Astrocyte (in vitro differentiated cells and primary cell): ENCODE measurements at regions not wholly inside any gene's neighbourhood (a gene's known extent, or its start where the extent isn't known, plus 50 kb on each side); places are given as distances from the start of the nearest gene placed in this dataset.

ENCODE experiments used
- DNase-seq: peaks from one replicate; pipeline ENCODE4 v3.0.0-alpha.2; 2010; ENCODE audit warnings: low read depth
- FAIRE-seq: peaks from 2 replicates; lab custom pipeline; 2011; peaks lifted over from hg19 to GRCh38; lab: Jason Lieb, UNC
- H2AFZ ChIP-seq: 2 replicates; pipeline ENCODE4 v1.6.0; 2012; ENCODE audit warnings: low read depth, low read length, inconsistent platforms
- H3K27ac ChIP-seq: 2 replicates; pipeline ENCODE4 v1.5.1; 2011; ENCODE audit warnings: low read depth, low read length, inconsistent platforms
- H3K27me3 ChIP-seq: 2 replicates; pipeline ENCODE4 v1.6.0; 2011; ENCODE audit warnings: low read length, inconsistent platforms; ENCODE audit not compliant: insufficient read depth
- H3K36me3 ChIP-seq: 2 replicates; pipeline ENCODE4 v1.5.1; 2011; ENCODE audit warnings: low read length, inconsistent platforms; ENCODE audit not compliant: insufficient read depth
- H3K4me1 ChIP-seq: 2 replicates; pipeline ENCODE4 v1.5.1; 2011; ENCODE audit warnings: low read length, inconsistent platforms; ENCODE audit not compliant: insufficient read depth
- H3K4me2 ChIP-seq: 2 replicates; pipeline ENCODE4 v1.6.0; 2012; ENCODE audit warnings: low read length, inconsistent platforms
- H3K4me3 ChIP-seq: 2 replicates; pipeline ENCODE4 v1.5.1; 2011; ENCODE audit warnings: low read depth, mild to moderate bottlenecking, low read length, inconsistent platforms; ENCODE audit not compliant: insufficient read depth
- H3K79me2 ChIP-seq: 2 replicates; pipeline ENCODE4 v1.6.0; 2012; ENCODE audit warnings: mild to moderate bottlenecking, low read length, inconsistent platforms; ENCODE audit not compliant: insufficient read depth
- H3K9ac ChIP-seq: 2 replicates; pipeline ENCODE4 v1.6.0; 2012; ENCODE audit warnings: mild to moderate bottlenecking, low read length, inconsistent platforms
- H3K9me3 ChIP-seq: 2 replicates; pipeline ENCODE4 v1.5.1; 2012; ENCODE audit warnings: low read depth, mild to moderate bottlenecking, low read length, inconsistent platforms; ENCODE audit not compliant: insufficient read depth
- H4K20me1 ChIP-seq: 2 replicates; pipeline ENCODE4 v1.6.0; 2012; ENCODE audit warnings: low read length, inconsistent platforms; ENCODE audit not compliant: insufficient read depth
- H3K27ac Mint-ChIP-seq: one replicate; pipeline ENCODE4 v1.8.0; 2021; ENCODE audit warnings: mild to moderate bottlenecking, mixed read lengths; ENCODE audit not compliant: unreplicated experiment
- H3K27me3 Mint-ChIP-seq: one replicate; pipeline ENCODE4 v1.8.0; 2021; ENCODE audit warnings: low read depth, mixed read lengths; ENCODE audit not compliant: unreplicated experiment
- H3K36me3 Mint-ChIP-seq: one replicate; pipeline ENCODE4 v1.8.0; 2021; ENCODE audit warnings: low read depth, mixed read lengths; ENCODE audit not compliant: unreplicated experiment
- H3K4me1 Mint-ChIP-seq: one replicate; pipeline ENCODE4 v1.8.0; 2021; ENCODE audit warnings: low read depth, mixed read lengths; ENCODE audit not compliant: unreplicated experiment
- H3K4me3 Mint-ChIP-seq: one replicate; pipeline ENCODE4 v1.8.0; 2021; ENCODE audit warnings: mild to moderate bottlenecking, moderate library complexity, mixed read lengths; ENCODE audit not compliant: unreplicated experiment
- H3K9me3 Mint-ChIP-seq: one replicate; pipeline ENCODE4 v1.8.0; 2021; ENCODE audit warnings: mild to moderate bottlenecking, mixed read lengths; ENCODE audit not compliant: unreplicated experiment
- EZH2 ChIP-seq: IDR thresholded peaks from 2 replicates; pipeline ENCODE4 v1.6.1; 2012; ENCODE audit warnings: mild to moderate bottlenecking, low read length, inconsistent platforms; ENCODE audit not compliant: insufficient read depth
- TF ChIP-seq, protein P1 (sequence below): IDR thresholded peaks from 2 replicates; pipeline ENCODE4 v1.5.1; 2011; ENCODE audit warnings: low read depth, mild to moderate bottlenecking, inconsistent platforms, low read length, moderate library complexity; ENCODE audit not compliant: insufficient read depth

DNA sequence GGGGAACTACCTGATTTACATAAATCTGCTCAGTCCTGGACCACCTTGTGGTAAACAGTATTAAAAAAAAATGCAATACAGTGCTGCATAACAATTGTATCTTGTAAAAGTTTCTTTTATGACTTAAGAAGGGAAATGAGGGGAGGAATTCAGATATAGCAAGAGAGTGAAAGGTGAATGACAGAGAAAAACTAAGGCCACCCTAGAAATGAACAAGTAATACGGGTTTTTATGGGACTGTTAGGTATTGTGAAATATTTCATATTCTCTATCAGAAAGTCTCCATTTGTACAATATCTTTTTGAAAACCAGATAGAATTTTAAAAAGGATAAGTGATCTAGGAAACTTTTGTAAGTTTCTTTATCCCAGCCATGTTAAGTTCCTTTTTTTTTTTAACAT lies 69.7 kb upstream of the NOCT start:
- H3K27me3 Mint-ChIP-seq: no peaks in the 10 kb centered on the region
- no peak overlapping the region for H2AFZ ChIP-seq
- H3K9me3 ChIP-seq: no peaks in the 10 kb centered on the region
- H3K27ac ChIP-seq: no peak overlapping the region
- no peaks in the 10 kb centered on the region for H3K4me1 ChIP-seq
- H3K79me2 ChIP-seq: no peaks in the 10 kb centered on the region
- no peaks in the 10 kb centered on the region for H3K36me3 Mint-ChIP-seq
- no peaks in the 10 kb centered on the region for H4K20me1 ChIP-seq
- H3K9me3 Mint-ChIP-seq: no peaks in the 10 kb centered on the region
- no peaks in the 10 kb centered on the region for H3K27me3 ChIP-seq
- no peak overlapping the region for H3K4me3 ChIP-seq
- DNase-seq (no peak), FAIRE-seq (no peak)
- TF ChIP-seq, protein P1, sequence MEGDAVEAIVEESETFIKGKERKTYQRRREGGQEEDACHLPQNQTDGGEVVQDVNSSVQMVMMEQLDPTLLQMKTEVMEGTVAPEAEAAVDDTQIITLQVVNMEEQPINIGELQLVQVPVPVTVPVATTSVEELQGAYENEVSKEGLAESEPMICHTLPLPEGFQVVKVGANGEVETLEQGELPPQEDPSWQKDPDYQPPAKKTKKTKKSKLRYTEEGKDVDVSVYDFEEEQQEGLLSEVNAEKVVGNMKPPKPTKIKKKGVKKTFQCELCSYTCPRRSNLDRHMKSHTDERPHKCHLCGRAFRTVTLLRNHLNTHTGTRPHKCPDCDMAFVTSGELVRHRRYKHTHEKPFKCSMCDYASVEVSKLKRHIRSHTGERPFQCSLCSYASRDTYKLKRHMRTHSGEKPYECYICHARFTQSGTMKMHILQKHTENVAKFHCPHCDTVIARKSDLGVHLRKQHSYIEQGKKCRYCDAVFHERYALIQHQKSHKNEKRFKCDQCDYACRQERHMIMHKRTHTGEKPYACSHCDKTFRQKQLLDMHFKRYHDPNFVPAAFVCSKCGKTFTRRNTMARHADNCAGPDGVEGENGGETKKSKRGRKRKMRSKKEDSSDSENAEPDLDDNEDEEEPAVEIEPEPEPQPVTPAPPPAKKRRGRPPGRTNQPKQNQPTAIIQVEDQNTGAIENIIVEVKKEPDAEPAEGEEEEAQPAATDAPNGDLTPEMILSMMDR: no peak
- no peak for TF ChIP-seq EZH2
- H3K9ac ChIP-seq: no peak overlapping the region
- H3K4me1 Mint-ChIP-seq: peaks cover 3% of the 10 kb centered on the region
- no peak overlapping the region for H3K27ac Mint-ChIP-seq
- H3K36me3 ChIP-seq: no peaks in the 10 kb centered on the region
- no peak overlapping the region for H3K4me2 ChIP-seq
- H3K4me3 Mint-ChIP-seq: no peak overlapping the region

- Histone ChIP-seq H3K27me3 (no peaks in the 10 kb centered on the region), H3K36me3 (no peaks in the 10 kb centered on the region), H3K79me2 (no peaks in the 10 kb centered on the region), H2AFZ (no peak overlapping the region), H3K9ac (no peak overlapping the region), H4K20me1 (no peaks in the 10 kb centered on the region), H3K4me3 (no peak overlapping the region), H3K27ac (no peak overlapping the region), H3K4me1 (no peaks in the 10 kb centered on the region), H3K4me2 (no peak overlapping the region), H3K9me3 (no peaks in the 10 kb centered on the region)
- FAIRE-seq (no peak), DNase-seq (no peak)
- no peaks in the 10 kb centered on the region for H3K9me3 Mint-ChIP-seq
- no peak overlapping the region for H3K4me3 Mint-ChIP-seq
- no peak overlapping the region for H3K27ac Mint-ChIP-seq
- no peaks in the 10 kb centered on the region for H3K36me3 Mint-ChIP-seq
- no peak for TF ChIP-seq EZH2
- TF ChIP-seq, protein P1: no peak
- H3K4me1 Mint-ChIP-seq: peaks cover 3% of the 10 kb centered on the region
- no peaks in the 10 kb centered on the region for H3K27me3 Mint-ChIP-seq
Observed at GRCh38 chr4:138945401-138945800, 70.2 kb upstream of the NOCT start.

GRCh38 chr4:138943893-138944292 lies 71.7 kb upstream of the NOCT start:
- Mint-ChIP-seq H3K27me3 (no peaks in the 10 kb centered on the region), H3K27ac (no peak overlapping the region), H3K36me3 (no peaks in the 10 kb centered on the region), H3K9me3 (no peaks in the 10 kb centered on the region), H3K4me3 (no peak overlapping the region), H3K4me1 (no peaks in the 10 kb centered on the region)
- no peaks in the 10 kb centered on the region for H3K36me3 ChIP-seq
- DNase-seq: no peak
- no peak overlapping the region for H3K27ac ChIP-seq
- no peaks in the 10 kb centered on the region for H3K79me2 ChIP-seq
- FAIRE-seq: no peak
- no peaks in the 10 kb centered on the region for H4K20me1 ChIP-seq
- no peak overlapping the region for H2AFZ ChIP-seq
- H3K4me3 ChIP-seq: no peak overlapping the region
- no peak overlapping the region for H3K9ac ChIP-seq
- no peak overlapping the region for H3K4me2 ChIP-seq
- H3K4me1 ChIP-seq: no peaks in the 10 kb centered on the region
- no peaks in the 10 kb centered on the region for H3K9me3 ChIP-seq
- H3K27me3 ChIP-seq: no peaks in the 10 kb centered on the region
- TF ChIP-seq EZH2: no peak
- TF ChIP-seq, protein P1: no peak
